M059J (cell line): ENCODE measurements at regions not wholly inside any gene's neighbourhood (a gene's known extent, or its start where the extent isn't known, plus 50 kb on each side); places are given as distances from the start of the nearest gene placed in this dataset.
"Not testable (repeated sequence)": the region's sequence is repeated elsewhere in the genome, so short reads cannot be mapped to it uniquely, and the experiment has no call there.

Experiments used
- DNase-seq: peaks from one replicate; pipeline ENCODE4 v3.0.0-alpha.2; 2012; ENCODE audit warnings: low read depth

- DNase-seq = peak; percentile 16
These were observed 298.4 kb upstream of the MAOA start for GRCh38 chrX:43357741-43358140.

GRCh38 chrX:43373032-43373431 lies 283.1 kb upstream of the MAOA start:
- DNase-seq = no peak

DNA sequence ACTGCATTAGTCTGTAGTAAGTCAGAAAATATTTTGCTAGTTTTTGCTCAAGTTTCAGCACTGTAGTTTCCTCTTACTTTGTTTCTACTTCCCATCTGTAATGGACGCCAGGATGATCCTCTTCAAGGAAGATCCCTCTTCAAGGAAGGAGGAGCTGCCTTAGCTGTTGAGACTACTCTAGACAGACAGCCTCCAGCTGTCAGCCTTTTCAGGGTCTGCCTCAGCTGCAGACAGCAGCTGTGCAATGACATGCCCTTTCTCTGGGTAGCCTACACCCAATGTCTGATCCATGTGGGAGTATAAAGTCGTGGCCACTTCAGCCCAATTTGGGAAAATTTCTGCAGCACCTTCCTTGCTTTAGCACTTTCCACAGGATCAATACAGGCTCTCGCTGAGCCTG lies 281.0 kb upstream of the MAOA start:
- DNase-seq = no peak

GRCh38 chrX:43380704-43381103 lies 275.4 kb upstream of the MAOA start:
- DNase-seq = no peak

DNA sequence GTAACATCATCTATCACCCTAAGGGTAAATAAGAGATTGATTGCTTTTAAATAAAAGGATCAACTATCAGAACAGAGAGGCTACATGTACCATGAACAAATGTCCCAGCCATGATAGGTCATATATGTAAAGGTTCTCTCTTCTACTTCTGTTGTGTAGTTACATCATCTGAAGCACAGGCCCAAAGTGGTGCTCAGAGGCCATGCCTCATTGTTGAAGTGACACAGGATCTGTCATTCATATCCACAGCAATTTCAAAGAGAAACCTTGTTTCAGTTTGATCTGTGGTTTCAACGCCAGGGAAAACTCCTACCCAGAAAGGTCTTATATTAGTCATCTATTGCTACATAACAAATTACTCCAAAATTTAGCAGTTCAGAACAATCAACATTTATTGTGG lies 269.2 kb upstream of the MAOA start:
- DNase-seq = no peak

- DNase-seq = peak; percentile 9
These were observed 250.9 kb upstream of the MAOA start for GRCh38 chrX:43405191-43405590.

DNA sequence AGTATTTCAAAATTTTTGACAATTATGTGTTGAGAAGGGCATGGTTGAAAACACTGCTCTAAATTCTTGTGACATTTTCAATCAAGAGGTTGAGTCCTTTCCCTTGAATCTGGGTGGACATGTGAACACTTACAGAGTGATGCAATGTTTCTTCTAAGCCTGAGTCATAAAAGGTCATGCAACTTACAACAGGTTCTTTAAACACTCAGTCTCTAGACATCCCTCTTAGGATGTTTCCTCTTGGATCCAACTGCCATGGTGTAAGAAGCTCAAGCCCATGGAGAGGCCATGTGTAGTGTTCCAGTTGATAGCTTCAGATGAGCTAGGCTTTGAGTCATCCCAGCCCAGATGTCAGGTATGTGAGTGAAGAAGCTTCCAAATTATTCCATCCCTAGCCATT lies 232.2 kb upstream of the MAOA start:
- no peak for DNase-seq

DNA sequence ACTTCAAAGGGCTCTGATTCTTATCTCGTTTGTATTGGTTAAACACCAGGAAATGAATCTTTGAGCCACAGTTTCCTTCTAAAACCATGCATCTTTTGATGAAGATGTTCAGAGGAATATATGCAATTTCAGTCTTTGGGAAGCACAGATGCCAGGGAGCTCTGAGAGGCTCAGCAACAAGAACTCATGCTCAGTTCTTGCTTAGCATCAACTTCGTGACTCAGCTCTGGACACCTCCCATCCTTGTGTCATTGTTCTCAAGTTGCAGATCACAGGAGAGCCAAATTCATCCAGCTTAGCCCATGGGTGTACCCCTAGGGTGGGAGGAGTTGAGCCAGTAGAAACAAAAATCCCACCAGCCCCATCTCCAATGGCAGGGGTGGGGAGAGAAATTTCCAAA lies 219.6 kb upstream of the MAOA start:
- no peak for DNase-seq

DNA sequence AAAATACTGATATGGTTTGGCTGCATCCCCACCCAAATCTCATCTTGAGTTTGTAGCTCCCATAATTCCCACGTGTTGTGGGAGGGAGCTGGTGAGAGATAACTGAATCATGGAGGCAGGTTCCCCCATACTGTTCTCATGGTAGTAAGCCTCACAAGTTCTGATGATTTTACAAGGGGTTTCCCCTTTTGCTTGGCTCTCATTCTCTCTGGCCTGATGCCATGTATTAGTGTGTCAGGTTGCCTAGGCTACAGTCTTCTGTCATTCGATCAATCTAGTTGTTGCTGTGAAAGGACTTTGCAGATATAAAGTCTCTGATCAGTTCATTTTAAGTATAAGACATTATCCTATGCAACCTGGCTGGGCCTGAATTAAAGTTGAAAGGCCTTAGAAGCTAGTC lies 209.3 kb upstream of the MAOA start:
- DNase-seq = no peak

DNA sequence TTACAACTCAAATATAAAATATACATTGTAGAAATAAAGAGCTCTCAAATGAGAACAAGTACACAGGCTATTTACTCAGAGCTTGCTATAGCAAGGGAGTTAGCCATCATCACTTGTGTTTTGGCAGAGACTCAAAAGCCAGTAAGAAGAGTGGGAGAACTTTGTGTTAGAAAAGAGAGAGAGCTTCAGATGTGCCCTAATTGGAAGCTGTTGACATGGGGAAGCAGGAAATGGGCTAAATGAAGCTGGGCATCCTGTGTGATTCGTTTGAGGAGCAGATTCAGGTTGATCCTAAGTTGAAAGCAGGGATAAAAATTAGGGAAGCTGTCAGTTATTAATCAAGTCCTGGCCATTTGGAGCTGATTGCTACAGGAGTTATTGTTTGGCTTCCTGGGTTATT lies 207.4 kb upstream of the MAOA start:
- DNase-seq = no peak

GRCh38 chrX:43450355-43450754 lies 205.7 kb upstream of the MAOA start:
- DNase-seq = no peak

DNA sequence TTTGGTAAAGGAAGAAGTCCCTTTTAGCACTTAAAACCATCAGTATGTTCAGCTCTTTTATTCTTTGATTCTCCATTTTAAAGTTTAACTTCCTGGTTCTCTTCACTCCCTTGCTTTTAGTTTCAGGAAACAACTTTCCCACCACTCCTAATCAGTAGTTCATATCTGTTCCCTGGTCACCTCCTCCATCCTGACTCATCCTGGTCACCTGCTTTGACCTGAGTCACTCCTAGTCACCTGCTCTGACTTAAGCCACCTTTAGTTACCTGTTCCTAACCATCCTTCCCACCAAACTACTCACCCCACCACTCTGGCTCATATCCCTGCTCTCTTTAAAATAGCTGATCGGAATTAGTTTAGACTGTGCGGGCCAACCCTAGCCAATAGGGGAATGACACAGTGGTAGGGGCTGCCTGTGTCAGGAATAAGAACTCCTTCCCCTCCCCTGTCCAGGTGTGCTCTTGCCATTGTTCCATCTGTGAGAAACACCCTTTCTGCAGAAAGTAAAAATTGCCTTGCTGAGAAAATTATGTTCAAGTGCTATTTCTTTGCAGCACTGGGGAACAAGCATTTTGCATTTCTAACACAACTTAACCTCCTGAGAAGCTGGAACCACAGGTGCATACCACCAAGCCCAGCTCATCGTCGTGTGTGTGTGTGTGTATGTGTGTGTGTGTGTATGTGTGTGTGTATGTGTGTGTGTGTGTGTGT lies 204.0 kb upstream of the MAOA start:
- not testable (repeated sequence) for DNase-seq

- no peak for DNase-seq
These were observed 200.0 kb upstream of the MAOA start for GRCh38 chrX:43456063-43456462.

DNA sequence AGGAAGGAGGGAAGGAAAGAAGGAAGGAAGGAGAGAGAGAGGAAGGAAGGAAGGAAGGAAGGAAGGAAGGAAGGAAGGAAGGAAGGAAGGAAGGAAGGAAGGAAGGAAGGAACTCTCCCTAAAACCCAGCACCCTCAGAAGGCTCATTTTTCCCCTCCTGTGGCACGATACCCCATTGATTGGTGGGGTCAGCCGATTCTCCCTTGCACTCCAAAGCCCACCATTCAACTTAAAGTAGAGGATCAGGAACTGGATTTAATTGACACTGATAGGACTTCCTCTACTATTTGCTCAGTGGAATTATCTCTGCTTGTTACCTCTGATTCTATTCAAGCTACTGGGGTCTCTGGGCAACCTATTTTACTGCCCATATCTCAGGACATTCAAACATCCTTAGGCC lies 199.2 kb upstream of the MAOA start:
- DNase-seq = no peak

DNA sequence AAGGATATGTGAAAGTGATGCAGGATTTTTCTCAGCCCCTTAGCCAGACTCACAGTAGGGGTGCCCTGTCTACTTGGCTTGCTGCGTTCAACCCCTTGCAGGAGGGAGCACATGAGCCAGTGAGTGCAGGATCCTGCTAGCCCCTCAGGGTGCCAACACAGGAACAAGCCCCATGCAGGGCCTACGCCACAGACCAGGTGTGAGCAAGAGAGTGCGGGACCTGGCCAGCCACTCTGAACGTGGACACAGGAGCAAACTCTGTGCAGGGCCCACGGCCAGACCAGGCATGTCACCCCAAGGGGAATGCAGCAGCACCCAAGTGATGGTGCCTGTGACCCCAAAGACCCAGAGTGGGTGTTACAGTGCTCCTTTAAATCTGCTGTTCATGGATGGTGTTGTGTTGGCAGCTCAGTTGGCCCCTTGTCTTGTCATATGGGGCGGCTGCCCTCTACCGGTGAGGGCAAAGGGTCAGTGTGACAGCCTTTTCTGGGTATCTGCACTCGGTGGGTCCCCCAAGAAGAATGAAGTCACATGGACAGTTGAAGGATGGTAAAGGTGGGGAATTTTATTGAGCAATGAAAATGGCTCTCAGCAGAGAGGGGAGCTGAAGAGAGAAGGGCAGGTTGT lies 188.4 kb upstream of the MAOA start:
- DNase-seq = no peak

GRCh38 chrX:43469391-43470054 lies 186.6 kb upstream of the MAOA start:
- DNase-seq = peak; percentile 2

- DNase-seq = peak; percentile 27
These were observed 181.8 kb upstream of the MAOA start for GRCh38 chrX:43474321-43474720.

DNA sequence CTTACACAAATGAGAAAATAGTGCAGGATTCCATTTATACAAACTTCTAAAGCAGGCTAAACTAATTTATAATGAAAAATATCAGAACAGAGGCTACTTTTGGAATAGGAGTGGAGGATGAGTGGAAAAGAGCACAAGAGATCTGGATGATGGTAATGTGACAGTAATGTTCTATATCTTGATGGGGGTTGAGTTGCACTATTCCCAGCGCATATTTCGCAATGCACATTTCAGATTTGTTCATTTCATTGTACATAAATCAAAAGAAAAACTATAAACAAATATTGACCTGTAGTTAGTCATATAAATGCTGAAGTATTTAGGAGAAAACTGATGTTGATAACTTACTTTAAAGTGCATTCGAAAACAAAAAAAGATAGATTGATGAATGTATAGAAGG lies 177.0 kb upstream of the MAOA start:
- no peak for DNase-seq

DNA sequence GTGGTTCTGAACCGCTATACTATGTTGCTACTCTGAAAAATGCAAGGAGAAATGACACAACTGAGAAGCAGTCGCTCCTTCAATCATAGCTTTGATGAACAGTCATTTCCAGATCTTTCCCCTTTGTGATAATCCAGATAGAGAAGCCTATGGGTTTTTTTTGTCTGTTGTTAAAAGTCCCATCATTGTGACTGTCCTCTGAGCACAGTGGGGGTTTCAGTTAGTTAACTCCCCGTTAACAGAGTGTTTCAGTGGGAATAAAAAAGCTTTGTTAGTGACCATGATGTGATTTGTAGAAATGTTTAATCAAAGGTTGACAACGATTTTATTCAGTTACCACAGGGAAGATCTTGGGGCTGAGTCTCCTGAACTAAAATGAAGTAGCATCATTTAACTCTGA lies 176.2 kb upstream of the MAOA start:
- DNase-seq = no peak

DNA sequence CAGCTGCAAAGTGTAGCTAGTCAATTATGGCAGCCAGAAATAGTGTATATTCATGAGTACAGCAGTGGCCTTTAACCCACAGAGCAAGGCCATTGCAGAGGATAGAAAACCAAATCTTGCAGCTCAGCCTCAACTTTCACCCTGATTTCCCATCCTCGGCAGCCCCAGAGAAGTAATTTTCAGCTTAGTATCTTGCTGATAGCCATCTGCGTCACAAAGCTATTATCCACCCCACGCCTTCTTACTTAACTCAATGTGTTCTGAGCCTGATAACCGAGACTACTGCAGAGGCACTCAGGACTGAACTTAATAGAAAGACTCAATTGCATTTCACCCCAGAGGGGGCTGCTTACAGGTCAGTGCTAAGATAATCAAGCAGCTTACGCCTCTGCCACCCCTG lies 174.5 kb upstream of the MAOA start:
- DNase-seq = no peak

DNA sequence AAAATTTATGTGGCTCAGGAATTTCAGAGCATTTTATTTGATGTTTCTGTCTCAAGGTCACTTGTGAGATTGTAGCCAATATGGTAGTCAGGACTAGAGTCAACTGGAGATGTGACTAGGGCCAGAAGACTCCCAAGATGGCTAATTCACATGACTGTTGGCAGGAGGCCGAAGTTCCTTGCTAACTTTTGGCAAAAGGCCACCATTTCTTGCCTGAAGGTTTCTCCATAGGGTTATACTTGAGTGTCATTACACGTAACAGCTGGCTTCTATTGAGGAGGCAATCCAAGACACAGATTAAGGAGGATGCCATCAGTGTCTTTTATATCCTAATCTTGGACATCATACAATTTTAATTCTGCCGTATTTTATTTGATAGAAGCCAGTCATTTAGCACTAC lies 162.3 kb upstream of the MAOA start:
- peak; percentile 27 for DNase-seq

- DNase-seq = no peak
These were observed 155.9 kb upstream of the MAOA start for GRCh38 chrX:43500246-43500645.

- DNase-seq = no peak
These were observed 155.0 kb upstream of the MAOA start for GRCh38 chrX:43500996-43501694.
